NK-92 (cell line): ENCODE measurements at regions not wholly inside any gene's neighbourhood (a gene's known extent, or its start where the extent isn't known, plus 50 kb on each side); places are given as distances from the start of the nearest gene placed in this dataset.

Experiments
- DNase-seq: peaks from one replicate; lab custom pipeline; 2025; ENCODE audit not compliant: unreplicated experiment; lab: John Stamatoyannopoulos, UW

DNA sequence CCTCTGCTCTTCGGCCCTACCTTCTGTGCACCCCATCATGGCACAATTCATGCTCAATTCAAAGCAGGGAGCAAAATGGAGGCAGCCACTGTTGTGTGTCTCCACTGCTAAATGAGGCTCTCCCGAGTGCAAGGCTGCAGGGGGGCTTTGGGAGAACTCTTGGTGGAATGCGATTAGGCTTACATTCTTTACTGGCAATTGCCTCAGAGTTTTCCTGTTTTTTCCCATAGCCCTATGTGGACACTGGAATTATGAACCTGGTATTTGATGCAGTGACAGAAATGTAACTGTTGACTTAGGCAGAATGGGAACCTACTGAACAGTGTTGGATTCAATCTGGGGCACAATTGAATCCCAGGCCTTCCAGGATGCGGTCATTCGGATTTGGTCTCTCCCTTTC lies 187.9 kb upstream of the GMDS start:
- DNase-seq, result no peak

GRCh38 chr6:2432292-2432691 lies 186.9 kb upstream of the GMDS start:
- DNase-seq, result no peak

- no peak for DNase-seq
These were observed 185.2 kb upstream of the GMDS start for GRCh38 chr6:2430612-2431011.

- DNase-seq, result no peak
These were observed 184.1 kb upstream of the GMDS start for GRCh38 chr6:2429460-2429859.

- DNase-seq, result no peak
These were observed 183.6 kb upstream of the GMDS start for GRCh38 chr6:2429032-2429431.

DNA sequence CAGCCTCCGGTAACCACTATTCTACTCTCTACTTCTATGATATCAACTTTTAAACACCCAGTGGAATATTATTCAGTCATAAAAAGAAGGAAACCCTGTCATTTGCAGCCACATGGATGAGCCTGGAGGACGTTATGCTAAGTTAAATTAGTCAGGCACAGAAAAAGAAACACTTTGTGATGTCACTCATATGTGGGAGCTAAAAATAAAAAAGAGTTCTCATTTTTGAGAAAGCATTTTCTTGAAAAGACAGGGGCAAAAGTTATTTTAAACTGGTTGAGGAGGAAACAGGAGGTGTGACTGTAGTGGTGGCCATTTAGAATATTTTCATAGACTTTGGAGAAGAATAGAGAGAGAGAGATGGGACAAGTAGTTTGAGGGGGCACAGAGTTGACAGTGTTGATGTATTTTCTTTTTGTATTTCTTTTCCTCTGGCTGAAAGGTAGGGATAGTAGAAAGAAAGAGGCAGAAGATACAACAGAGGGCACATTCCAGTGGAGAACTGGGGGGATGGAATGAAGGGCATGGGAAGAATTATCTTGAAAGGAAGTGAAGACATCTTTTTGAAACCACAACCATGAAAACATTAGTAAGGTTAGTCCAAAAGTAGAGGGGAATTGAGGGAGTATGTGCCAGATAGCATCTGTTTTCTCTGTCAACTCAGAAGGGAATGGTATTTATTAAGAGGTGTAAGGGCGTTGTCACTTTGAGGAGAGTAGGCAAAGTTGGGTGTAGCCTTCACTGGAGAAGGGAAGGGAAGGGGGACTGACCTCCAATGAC lies 181.3 kb upstream of the GMDS start:
- DNase-seq, result no peak

GRCh38 chr6:2416128-2416712 lies 170.8 kb upstream of the GMDS start:
- no peak for DNase-seq

GRCh38 chr6:2414885-2415547 lies 169.6 kb upstream of the GMDS start:
- DNase-seq, result no peak

DNA sequence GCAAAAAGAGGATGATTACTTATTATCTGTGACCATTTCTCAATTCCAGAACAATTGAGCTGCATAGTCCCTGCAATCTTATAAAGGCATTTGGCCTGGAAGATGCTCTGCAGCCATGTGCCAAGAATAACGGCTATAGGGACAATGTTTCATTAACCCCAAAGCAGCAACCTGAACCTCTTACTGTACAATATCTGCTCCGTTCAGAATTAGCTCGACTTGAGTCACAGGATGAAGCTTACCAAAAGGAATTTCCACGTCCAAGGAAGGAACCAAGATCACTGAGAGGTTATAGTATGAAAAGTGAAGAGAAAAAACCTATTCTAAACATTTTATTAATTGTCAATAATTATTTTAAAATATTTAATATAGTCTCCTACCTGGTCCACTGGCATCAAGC lies 167.3 kb upstream of the GMDS start:
- DNase-seq, result no peak

DNA sequence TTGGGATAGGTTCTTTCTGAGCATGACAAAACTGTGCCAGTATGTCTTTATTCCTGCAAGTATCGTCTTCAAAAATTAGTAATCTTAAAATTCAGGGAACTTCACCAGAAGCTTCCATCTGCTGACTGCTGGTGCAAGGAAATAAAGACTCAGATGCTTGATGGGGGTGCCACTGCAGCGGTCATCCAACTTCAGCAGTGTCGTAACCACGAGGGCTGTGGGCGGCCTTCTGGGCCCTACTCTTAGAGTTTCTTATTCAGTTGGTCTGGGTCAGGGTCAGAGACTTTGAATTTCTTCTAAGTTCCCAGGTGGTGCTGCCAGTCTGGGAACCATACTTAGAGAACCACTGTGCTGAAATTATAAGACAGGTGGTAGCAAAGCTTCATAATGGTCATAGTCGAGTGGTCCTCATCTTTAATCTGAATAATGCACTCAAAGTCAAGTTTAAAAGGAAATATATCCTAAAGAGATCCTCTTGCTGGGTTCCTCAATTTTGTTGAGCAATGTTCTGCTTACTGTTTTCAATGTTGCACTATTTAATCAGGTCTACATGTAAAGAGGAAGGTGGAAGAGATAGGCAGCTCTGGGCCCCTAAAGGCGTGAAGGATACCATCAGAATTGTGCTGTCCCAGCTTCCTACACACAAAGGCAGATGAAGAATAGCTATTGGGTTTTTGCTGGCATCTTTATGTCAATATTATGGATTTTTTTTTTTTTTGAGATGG lies 165.4 kb upstream of the GMDS start:
- no peak for DNase-seq

- DNase-seq, result no peak
These were observed 162.1 kb upstream of the GMDS start for GRCh38 chr6:2407525-2407924.

GRCh38 chr6:2404211-2404929 lies 159.0 kb upstream of the GMDS start:
- no peak for DNase-seq

- DNase-seq, result no peak
These were observed 158.1 kb upstream of the GMDS start for GRCh38 chr6:2403546-2403945.

DNA sequence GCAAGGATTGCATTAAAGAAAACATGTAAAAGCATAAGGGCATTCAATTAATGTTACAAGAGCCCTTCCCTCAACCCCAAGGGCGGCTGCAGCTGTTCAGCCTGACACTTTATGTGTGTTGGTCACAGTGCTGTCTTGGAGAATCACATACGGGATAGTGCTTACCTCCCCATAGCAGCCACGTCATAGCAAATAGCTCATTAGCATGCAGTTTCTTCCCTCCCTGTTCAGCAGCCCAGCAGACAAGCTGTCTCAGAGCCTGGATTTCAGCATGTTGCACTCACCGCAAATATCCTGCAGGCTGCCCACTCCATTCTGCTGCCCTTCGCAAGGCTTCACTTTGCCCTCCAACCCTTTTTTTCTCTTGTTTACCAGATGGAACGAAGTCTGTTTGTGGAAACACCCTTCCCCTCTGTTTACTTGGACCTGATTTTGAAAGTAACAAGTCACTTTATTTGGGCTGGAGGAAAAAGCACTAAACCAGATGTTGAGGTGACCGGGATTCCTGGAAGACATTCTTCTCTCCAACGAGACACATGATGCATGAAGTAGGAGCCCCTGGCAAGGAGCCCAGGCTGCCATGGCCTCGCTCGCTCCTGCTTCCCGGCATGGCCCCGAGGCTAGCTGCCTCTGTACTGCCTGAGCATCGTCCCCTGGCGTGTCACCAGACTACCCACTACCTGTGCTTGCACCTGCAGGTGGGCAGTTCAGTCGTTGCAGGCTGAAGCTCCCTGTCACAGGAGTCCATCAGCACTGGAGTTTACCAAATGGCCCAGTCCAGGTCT lies 151.6 kb upstream of the GMDS start:
- DNase-seq, result no peak

DNA sequence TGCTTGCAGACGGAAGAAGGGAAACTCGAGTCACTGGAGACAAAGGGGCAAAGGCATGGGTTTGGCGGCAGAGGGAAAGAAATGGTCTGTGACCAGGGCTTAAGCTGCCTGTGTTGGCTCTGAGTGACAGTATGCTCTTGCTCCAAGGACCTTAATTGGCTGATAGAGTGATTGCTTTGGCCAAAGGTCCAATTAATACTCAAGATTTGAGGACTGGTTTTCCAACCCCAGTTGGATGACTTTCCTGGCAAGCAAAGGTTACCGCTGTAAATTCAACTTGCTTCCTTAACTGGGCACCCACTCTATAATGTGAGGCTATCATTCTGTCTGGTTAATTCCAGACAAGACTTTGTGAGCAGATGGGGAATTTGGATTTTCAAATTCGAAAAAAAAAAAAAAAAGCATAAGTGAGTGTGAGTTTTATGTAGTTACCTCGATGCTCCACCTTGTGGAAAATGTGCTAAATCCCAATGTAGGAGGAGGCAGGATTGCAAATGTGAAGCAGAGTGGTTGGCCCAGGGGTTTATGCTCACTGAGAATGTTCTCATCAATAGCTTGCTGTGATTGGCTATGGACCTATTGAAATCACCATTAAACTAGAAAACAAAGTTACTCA lies 150.7 kb upstream of the GMDS start:
- no peak for DNase-seq

GRCh38 chr6:2388554-2389324 lies 143.3 kb upstream of the GMDS start:
- no peak for DNase-seq

DNA sequence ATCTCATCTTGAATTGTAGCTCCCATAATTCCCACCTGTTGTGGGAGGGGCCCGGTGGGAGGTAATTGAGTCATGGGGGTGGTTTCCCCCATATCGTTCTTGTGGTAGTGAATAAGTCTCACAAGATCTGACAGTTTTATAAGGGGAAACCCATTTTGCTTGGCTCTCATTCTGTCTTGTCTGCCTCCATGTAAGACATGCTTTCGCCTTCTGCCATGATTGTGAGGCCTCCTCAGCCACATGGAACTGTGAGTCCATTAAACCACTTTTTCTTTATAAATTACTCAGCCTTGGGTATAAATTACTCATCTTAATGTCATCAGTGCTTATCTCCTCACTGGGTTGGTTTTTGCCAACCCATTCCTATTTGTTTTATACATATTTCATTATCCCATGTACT lies 142.0 kb upstream of the GMDS start:
- no peak for DNase-seq

DNA sequence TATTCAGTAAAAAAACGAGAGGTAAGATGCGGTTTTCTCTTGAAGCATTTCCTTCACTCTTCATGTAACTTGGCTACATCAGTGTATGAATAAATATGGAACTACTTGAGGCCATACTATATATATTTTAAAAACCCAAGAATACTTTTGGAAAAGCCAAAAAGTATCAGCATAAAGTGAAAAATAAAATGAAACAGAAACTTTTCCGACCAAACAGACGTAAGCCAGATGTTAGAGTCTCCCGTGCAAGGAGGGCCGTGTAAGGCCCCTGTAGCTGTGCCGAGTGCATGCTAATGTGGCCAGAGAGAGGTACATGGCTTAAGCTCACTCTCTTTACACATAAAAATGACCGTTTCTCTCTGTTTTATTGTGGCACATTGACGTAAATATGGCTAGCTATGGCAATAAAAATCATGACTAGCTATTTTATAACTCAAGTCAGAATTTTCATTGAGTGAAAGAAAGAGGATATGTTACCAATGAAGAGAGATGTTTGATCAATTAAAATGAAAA lies 140.1 kb upstream of the GMDS start:
- DNase-seq, result no peak

- DNase-seq, result no peak
These were observed 139.1 kb upstream of the GMDS start for GRCh38 chr6:2384528-2384927.
